Spinal cord (tissue), 9 donors: ENCODE measurements at regions not wholly inside any gene's neighbourhood (a gene's known extent, or its start where the extent isn't known, plus 50 kb on each side); places are given as distances from the start of the nearest gene placed in this dataset.

Source experiments
- DNase-seq, 6 donors: peaks; one replicate each; pipeline versions ENCODE4 v3.0.0 to v3.0.0-alpha.2; 2013 to 2015; ENCODE audit warnings: low spot score in 6 of 6, low read depth in 4 of 6
- H3K27ac ChIP-seq: one replicate; pipeline ENCODE4 v1.5.1; 2013; ENCODE audit warnings: low read depth, low read length, control low read depth
- H3K27me3 ChIP-seq: one replicate; pipeline ENCODE4 v1.6.1; 2013; ENCODE audit warnings: low read length; ENCODE audit not compliant: control insufficient read depth, insufficient read depth
- H3K36me3 ChIP-seq: one replicate; pipeline ENCODE4 v1.6.1; 2013; ENCODE audit warnings: low read length; ENCODE audit not compliant: control insufficient read depth, insufficient read depth
- H3K4me1 ChIP-seq: one replicate; pipeline ENCODE4 v1.6.1; 2013; ENCODE audit warnings: low read length; ENCODE audit not compliant: control insufficient read depth, insufficient read depth
- H3K4me3 ChIP-seq: one replicate; pipeline ENCODE4 v1.5.1; 2013; ENCODE audit warnings: low read depth, low read length, control low read depth
- H3K9me3 ChIP-seq: one replicate; pipeline ENCODE4 v1.6.1; 2013; ENCODE audit warnings: low read length; ENCODE audit not compliant: control insufficient read depth, insufficient read depth
- WGBS: methylation state at CpG from one replicate; pipeline ENCODE4 v1.1.5; 2013; ENCODE audit warnings: missing lambda C conversion rate; ENCODE audit not compliant: insufficient coverage; 5-methylcytosine and 5-hydroxymethylcytosine counted together
- donor health status: healthy.

DNA sequence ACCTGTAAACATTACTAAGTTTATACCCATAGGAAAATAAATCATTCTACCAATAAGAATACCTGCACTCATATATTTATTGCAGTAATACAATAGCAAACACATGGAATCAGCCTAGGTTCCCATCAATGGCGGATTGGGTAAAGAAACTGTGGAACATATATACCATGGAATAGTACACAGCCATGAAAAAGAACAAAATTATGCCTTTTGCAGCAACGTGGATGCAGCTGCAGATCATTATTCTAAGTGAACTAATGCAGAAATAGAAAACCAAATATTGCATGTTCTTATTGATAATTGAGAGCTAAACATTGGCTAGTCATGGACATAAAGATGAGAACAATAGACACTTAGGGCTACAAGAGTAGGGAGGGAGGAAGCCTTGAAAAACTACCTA, 667.4 kb upstream of the WWC1 start:
- Histone ChIP-seq H3K36me3 (no peaks in the 10 kb centered on the region), H3K4me1 (no peaks in the 10 kb centered on the region), H3K4me3 (no peak overlapping the region), H3K27ac (no peak overlapping the region), H3K9me3 (no peaks in the 10 kb centered on the region), H3K27me3 (no peaks in the 10 kb centered on the region)
- DNase-seq: no peak
- no CpG with 5 or more reads among the region's 2 CpGs for WGBS

DNA sequence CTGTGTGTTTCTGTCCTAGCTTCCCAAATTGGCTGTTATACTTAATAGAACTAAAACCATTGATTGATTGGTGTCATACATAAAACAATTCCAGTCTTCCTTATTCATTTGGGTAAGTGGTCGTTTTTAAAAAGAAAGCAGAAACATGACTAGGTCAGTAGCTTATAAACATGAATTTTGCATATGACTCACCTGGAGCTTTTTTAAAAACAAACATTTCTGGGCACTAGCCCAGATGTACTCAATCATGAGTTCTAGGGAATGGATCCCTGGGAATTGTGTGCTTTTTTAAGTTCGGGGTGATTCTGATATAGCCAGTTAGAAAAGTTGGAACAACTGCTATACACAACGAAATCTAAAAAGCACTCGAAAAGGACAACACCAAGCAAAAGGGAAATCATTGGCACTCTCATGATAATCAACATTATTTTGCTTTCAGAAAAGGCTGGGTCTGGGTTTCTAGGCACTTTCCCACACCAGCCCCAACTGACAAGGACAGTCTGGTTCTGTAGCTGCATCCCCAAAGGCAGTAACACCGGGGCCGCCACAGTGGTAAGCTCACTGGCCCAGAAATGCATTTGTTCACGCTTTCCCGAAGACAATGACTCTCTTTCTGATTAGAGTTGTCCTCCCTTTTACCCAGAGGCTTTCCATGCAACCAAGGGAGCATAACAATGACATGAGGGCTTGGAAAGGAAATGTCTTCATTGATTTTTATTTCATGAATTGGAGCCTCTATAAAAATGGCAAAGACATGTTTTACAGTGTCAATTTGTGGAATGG, 664.9 kb upstream of the WWC1 start:
- H3K27me3 ChIP-seq: no peaks in the 10 kb centered on the region
- no peaks in the 10 kb centered on the region for H3K36me3 ChIP-seq
- DNase-seq: peak in 1 of 6 donors; percentile 50
- no peaks in the 10 kb centered on the region for H3K9me3 ChIP-seq
- no peaks in the 10 kb centered on the region for H3K4me1 ChIP-seq
- WGBS: 57% methylated on average over 4 of the region's 8 CpGs
- no peak overlapping the region for H3K27ac ChIP-seq
- no peak overlapping the region for H3K4me3 ChIP-seq

DNA sequence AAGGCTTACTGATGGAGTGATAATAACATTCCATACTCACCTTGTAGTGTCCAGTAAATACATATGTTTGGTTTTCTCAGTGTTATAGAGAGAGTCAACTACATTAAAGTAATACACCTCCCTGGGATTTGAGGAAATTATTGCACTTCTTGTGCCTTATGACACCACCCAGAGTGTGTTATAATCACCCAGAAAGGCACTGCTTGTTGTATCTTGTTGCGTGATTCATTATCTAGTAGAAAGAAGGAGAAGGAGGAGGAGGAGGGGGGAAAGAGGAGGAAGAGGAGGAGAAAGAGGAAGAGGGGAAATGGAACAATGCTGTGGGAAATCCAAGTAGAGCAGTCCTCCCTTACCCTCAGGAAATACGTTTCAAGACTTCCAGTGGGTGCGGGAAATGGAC, 661.8 kb upstream of the WWC1 start:
- H3K4me3 ChIP-seq: no peak overlapping the region
- H3K27ac ChIP-seq: no peak overlapping the region
- H3K36me3 ChIP-seq: no peaks in the 10 kb centered on the region
- no peaks in the 10 kb centered on the region for H3K4me1 ChIP-seq
- H3K27me3 ChIP-seq: no peaks in the 10 kb centered on the region
- H3K9me3 ChIP-seq: peaks cover 2% of the 10 kb centered on the region
- DNase-seq: no peak
- WGBS: no CpG with 5 or more reads among the region's 3 CpGs

DNA sequence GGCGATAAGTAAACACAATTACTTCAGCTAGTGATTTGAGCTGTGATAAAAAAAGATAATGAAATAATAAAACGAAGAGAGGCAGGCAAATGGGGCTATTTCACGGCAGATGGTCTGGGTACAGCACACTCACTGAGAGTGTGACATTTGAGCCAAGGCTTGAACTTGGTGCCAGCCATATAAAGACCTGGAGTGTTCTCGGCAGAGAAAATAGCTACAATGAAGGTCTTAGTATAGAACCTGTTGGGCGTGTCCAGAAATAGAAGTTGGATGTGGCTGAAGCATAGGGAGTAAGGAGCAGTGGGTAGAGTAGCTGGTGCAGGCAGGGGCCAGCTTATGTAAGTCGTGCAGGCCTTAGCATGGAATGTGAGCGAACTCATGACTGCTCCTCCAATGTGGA, 660.3 kb upstream of the WWC1 start:
- Histone ChIP-seq H3K36me3 (no peaks in the 10 kb centered on the region), H3K4me3 (no peak overlapping the region), H3K27ac (no peak overlapping the region), H3K4me1 (no peaks in the 10 kb centered on the region), H3K27me3 (no peaks in the 10 kb centered on the region), H3K9me3 (peaks cover 2% of the 10 kb centered on the region)
- DNase-seq: no peak
- 89% methylated on average over 6 of the region's 7 CpGs for WGBS

DNA sequence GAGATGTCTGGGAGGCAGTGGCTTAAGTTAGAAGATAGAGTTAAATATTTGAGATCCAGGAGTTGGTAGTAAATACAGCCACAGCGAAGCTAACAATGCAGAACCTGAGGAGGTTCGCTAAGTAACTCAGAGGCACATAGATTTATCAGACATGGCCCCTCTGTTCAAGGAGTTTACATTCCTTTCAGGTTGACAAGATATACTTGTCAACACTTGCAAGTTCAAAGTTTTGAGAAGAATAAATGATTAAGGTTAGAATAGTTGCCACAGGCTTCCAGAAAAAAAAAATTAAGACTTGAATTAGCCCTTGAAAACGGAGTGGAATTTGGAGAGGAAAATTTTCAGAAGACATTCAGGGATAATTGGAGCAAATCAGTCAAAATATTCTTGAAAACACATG, 658.3 kb upstream of the WWC1 start:
- Histone ChIP-seq H3K4me1 (no peaks in the 10 kb centered on the region), H3K27ac (no peak overlapping the region), H3K36me3 (no peaks in the 10 kb centered on the region), H3K4me3 (no peak overlapping the region), H3K9me3 (peaks cover 2% of the 10 kb centered on the region), H3K27me3 (no peaks in the 10 kb centered on the region)
- no CpG with 5 or more reads among the region's 3 CpGs for WGBS
- DNase-seq: no peak

DNA sequence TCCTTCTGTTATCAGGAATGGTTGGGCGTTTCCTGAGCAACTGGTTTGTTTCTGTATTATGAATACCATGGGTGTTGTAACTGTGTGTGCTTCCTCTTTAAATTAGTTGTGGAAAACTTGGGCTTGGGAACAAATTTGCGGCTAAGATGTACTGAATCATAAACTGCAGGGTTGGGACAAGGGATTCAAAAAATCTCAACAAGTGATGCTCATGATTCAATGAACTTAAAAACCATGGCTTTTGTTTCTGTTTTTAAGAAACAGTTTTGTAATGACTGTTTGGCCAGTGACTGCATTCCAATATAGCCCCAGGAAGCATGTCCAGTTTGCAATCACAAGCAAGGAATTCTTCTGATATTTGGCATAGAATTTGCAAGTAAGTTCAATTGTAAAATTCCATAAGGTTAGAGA, 657.5 kb upstream of the WWC1 start:
- no peak overlapping the region for H3K27ac ChIP-seq
- no peaks in the 10 kb centered on the region for H3K4me1 ChIP-seq
- peaks cover 2% of the 10 kb centered on the region for H3K9me3 ChIP-seq
- DNase-seq: peak in 1 of 6 donors; percentile 44
- no peak overlapping the region for H3K4me3 ChIP-seq
- H3K36me3 ChIP-seq: no peaks in the 10 kb centered on the region
- 62% methylated on average over 2 of the region's 2 CpGs for WGBS
- no peaks in the 10 kb centered on the region for H3K27me3 ChIP-seq

DNA sequence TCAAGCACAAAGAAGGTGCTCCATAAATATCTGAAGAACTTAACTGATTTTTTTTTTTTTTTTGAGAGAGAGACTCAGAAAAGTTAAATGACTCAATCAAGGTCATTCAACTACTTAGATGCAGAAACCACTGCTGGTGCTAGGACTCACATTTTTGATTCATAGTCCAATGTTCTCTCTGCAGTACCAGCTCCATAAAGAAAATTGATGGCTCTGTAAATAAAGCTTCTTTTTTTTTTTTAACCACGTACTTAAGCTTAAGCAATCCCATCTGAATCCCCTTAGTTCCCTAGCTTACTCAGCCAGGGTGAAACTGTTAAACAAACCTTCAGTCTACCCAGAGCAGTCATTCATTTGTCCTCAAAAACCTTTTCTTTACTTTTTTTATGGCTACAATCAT, 657.0 kb upstream of the WWC1 start:
- no peak overlapping the region for H3K27ac ChIP-seq
- WGBS: no CpG with 5 or more reads among the region's 1 CpG
- H3K27me3 ChIP-seq: no peaks in the 10 kb centered on the region
- peaks cover 2% of the 10 kb centered on the region for H3K9me3 ChIP-seq
- no peak overlapping the region for H3K4me3 ChIP-seq
- H3K36me3 ChIP-seq: no peaks in the 10 kb centered on the region
- no peak for DNase-seq
- H3K4me1 ChIP-seq: no peaks in the 10 kb centered on the region

DNA sequence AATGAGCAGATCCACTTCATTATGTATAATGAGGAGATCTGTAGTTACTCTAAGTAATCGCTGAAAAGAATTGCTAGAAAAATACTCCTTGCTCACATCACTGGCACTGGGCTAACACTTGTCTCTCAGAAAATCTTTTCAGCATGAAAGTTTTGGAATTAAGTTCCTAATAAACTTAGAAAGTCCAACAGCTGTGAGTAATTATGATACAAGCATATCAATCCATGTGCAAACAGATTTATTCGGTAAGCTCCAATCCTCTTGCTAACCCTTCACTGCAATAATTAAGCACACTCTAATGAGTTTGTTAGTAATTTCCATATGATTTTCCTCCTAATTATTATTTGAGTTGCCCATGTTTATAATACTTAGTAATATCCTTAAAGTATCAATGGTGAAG, 652.6 kb upstream of the WWC1 start:
- no CpG with 5 or more reads among the region's 2 CpGs for WGBS
- no peak overlapping the region for H3K27ac ChIP-seq
- no peak overlapping the region for H3K4me3 ChIP-seq
- H3K4me1 ChIP-seq: no peaks in the 10 kb centered on the region
- DNase-seq: no peak
- H3K9me3 ChIP-seq: no peaks in the 10 kb centered on the region
- no peaks in the 10 kb centered on the region for H3K36me3 ChIP-seq
- H3K27me3 ChIP-seq: no peaks in the 10 kb centered on the region

DNA sequence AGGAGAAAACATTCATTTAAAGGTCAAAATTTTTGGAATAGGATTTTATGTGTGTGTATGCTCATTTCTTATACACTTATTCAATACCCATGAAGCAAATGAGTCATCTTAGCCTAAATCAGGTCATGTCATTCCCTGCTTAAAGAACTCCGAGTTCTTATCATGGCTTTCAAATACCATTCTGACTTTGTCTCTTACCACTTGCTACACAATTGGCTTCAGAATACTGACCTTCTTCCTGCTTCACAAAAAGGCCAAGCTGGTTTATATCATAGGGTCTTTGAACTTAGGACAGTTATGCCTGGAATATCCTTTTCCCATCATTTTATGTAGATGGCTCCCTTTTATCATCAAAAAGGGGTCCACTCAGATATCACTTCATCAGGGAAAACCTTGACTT, 652.2 kb upstream of the WWC1 start:
- Histone ChIP-seq H3K27me3 (no peaks in the 10 kb centered on the region), H3K36me3 (no peaks in the 10 kb centered on the region), H3K4me3 (no peak overlapping the region), H3K9me3 (no peaks in the 10 kb centered on the region), H3K4me1 (no peaks in the 10 kb centered on the region), H3K27ac (no peak overlapping the region)
- DNase-seq: no peak
- WGBS: 67% methylated on average over 1 of the region's 1 CpG

DNA sequence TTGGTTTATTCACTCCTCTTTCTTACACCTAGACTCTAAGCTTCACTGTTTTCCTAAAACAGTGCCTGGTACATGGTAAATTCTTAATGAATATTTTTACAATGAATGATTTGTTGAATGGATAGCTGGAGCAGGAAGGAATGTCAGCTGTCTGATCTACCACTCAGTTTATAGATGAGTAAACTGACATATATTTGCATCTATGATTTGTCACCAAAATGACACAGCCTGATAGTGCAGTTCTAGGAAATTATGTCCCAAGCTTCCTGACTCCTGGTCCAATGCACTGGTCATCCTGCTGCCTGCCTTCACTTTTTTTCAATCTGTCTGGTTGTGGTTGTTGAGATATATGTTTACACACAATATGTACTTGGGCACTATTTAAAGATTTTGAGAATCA, 651.7 kb upstream of the WWC1 start:
- no peaks in the 10 kb centered on the region for H3K27me3 ChIP-seq

More for the DNA sequence above, 651.7 kb upstream of the WWC1 start:
- Histone ChIP-seq H3K4me3 (no peak overlapping the region), H3K36me3 (no peaks in the 10 kb centered on the region), H3K27ac (no peak overlapping the region), H3K4me1 (no peaks in the 10 kb centered on the region), H3K9me3 (no peaks in the 10 kb centered on the region)
- DNase-seq: no peak
